AG04450 (cell line): ENCODE measurements at regions not wholly inside any gene's neighbourhood (a gene's known extent, or its start where the extent isn't known, plus 50 kb on each side); places are given as distances from the start of the nearest gene placed in this dataset.
A peak's percentile ranks its signal among the peaks of the same experiment; 100 is the strongest.

Experiments
- CTCF ChIA-PET: fragments of 300-600, 350-600 bp; formaldehyde crosslinking; extraction: SDS; loops from one replicate; lab custom pipeline; 2022; ENCODE audit warnings: antibody characterized with exemption, inconsistent platforms; lab: Charles Lee
- POLR2A ChIA-PET: fragments of 350-600 bp; formaldehyde crosslinking; extraction: SDS; loops from one replicate; lab custom pipeline; 2021; ENCODE audit warnings: antibody characterized with exemption, inconsistent platforms; lab: Yijun Ruan, JAX
- DNase-seq: peaks from one replicate; pipeline ENCODE4 v3.0.0-alpha.2; 2011; ENCODE audit warnings: low read depth, low spot score
- H3K27ac ChIP-seq: one replicate; pipeline ENCODE4 v1.5.1; 2012; ENCODE audit warnings: low read depth, low read length, control low read depth
- H3K27me3 ChIP-seq: one replicate; pipeline ENCODE4 v1.6.0; 2012; ENCODE audit warnings: low read length; ENCODE audit not compliant: control insufficient read depth, insufficient read depth
- H3K4me3 ChIP-seq: 2 replicates; pipeline ENCODE4 v1.5.1; 2011; ENCODE audit warnings: mild to moderate bottlenecking, low read depth, low read length, control low read depth
- H3K9me3 ChIP-seq: 2 replicates; pipeline ENCODE4 v1.5.1; 2012; ENCODE audit warnings: low read length; ENCODE audit not compliant: control insufficient read depth, insufficient read depth
- TF ChIP-seq, protein P1 (sequence below): IDR thresholded peaks from 2 replicates; pipeline ENCODE4 v1.5.1; 2011; ENCODE audit warnings: low read depth, low read length, control low read depth, inconsistent platforms

GRCh38 chr15:95558916-95559315, 771.6 kb upstream of the NR2F2 start:
- DNase-seq = no peak
- ChIA-PET CTCF (interaction anchor here (0.5 to 1.0 kb wide), 3 partner anchors 184 to 768 kb away, joined by 3 to 4 read pairs (median 3); no protein-coding TSS in a partner anchor), POLR2A (no interaction called here)

GRCh38 chr15:95559875-95560394, 770.6 kb upstream of the NR2F2 start:
- TF ChIP-seq, protein P1, sequence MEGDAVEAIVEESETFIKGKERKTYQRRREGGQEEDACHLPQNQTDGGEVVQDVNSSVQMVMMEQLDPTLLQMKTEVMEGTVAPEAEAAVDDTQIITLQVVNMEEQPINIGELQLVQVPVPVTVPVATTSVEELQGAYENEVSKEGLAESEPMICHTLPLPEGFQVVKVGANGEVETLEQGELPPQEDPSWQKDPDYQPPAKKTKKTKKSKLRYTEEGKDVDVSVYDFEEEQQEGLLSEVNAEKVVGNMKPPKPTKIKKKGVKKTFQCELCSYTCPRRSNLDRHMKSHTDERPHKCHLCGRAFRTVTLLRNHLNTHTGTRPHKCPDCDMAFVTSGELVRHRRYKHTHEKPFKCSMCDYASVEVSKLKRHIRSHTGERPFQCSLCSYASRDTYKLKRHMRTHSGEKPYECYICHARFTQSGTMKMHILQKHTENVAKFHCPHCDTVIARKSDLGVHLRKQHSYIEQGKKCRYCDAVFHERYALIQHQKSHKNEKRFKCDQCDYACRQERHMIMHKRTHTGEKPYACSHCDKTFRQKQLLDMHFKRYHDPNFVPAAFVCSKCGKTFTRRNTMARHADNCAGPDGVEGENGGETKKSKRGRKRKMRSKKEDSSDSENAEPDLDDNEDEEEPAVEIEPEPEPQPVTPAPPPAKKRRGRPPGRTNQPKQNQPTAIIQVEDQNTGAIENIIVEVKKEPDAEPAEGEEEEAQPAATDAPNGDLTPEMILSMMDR = no peak
- ChIA-PET CTCF (no interaction called here), POLR2A (no interaction called here)
- Histone ChIP-seq H3K9me3 (no peaks in the 10 kb centered on the region), H3K27me3 (no peaks in the 10 kb centered on the region), H3K4me3 (no peak overlapping the region), H3K27ac (no peak overlapping the region)
- DNase-seq = peak; percentile 69

More at GRCh38 chr15:95558916-95559315, 771.6 kb upstream of the NR2F2 start:
- H3K9me3 ChIP-seq = no peaks in the 10 kb centered on the region
- TF ChIP-seq, protein P1 = no peak
- no peaks in the 10 kb centered on the region for H3K27me3 ChIP-seq
- H3K27ac ChIP-seq = no peak overlapping the region
- no peak overlapping the region for H3K4me3 ChIP-seq

GRCh38 chr15:95561463-95561862, 769.0 kb upstream of the NR2F2 start:
- CTCF ChIA-PET = interaction anchor here (1.2 kb wide), 1 partner anchor 10 kb away, joined by 3 read pairs; no protein-coding TSS in a partner anchor
- Histone ChIP-seq H3K9me3 (no peaks in the 10 kb centered on the region), H3K4me3 (no peak overlapping the region), H3K27ac (no peak overlapping the region), H3K27me3 (no peaks in the 10 kb centered on the region)
- DNase-seq = no peak
- TF ChIP-seq, protein P1 = no peak
- POLR2A ChIA-PET = no interaction called here

GRCh38 chr15:95563634-95564033, 766.9 kb upstream of the NR2F2 start:
- ChIA-PET CTCF (no interaction called here), POLR2A (no interaction called here)
- H3K27ac ChIP-seq = no peak overlapping the region
- no peaks in the 10 kb centered on the region for H3K9me3 ChIP-seq
- no peak overlapping the region for H3K4me3 ChIP-seq
- no peaks in the 10 kb centered on the region for H3K27me3 ChIP-seq
- no peak for DNase-seq
- TF ChIP-seq, protein P1 = no peak

GRCh38 chr15:95565016-95565600, 765.4 kb upstream of the NR2F2 start:
- POLR2A ChIA-PET = no interaction called here
- no peak for DNase-seq
- TF ChIP-seq, protein P1 = no peak
- CTCF ChIA-PET = no interaction called here
- Histone ChIP-seq H3K4me3 (no peak overlapping the region), H3K27me3 (no peaks in the 10 kb centered on the region), H3K9me3 (no peaks in the 10 kb centered on the region), H3K27ac (no peak overlapping the region)
